SK-N-SH treated with all-trans-retinoic acid at 6 μM for 48 hours (cell line): ENCODE measurements at regions not wholly inside any gene's neighbourhood (a gene's known extent, or its start where the extent isn't known, plus 50 kb on each side); places are given as distances from the start of the nearest gene placed in this dataset.

Experiments
- ATAC-seq: fragments of 200-7000 bp; cut with Tn5 transposase; 3 replicates; pipeline ENCODE4 v1.9.1; 2020; ENCODE audit warnings: mild to moderate bottlenecking, moderate library complexity
- ARNTL ChIP-seq: fragments of 450-650 bp; formaldehyde crosslinking; IDR thresholded peaks from 2 replicates; pipeline ENCODE4 v1.5.0; 2020; ENCODE audit warnings: low read depth, mild to moderate bottlenecking, moderate library complexity, borderline replicate concordance
- BACH2 ChIP-seq: fragments of 250-450 bp; sonication (Bioruptor Pico); IDR thresholded peaks from 2 replicates; pipeline ENCODE4 v1.9.0; 2021; ENCODE audit warnings: mild to moderate bottlenecking, borderline replicate concordance
- CREB5 ChIP-seq: fragments of 250-450 bp; sonication (Bioruptor Pico); IDR thresholded peaks from 2 replicates; pipeline ENCODE4 v1.5.1; 2020; ENCODE audit warnings: low read depth, mild to moderate bottlenecking, moderate library complexity
- CSRNP3 ChIP-seq: fragments of 250-450 bp; sonication (Bioruptor Pico); IDR thresholded peaks from 2 replicates; pipeline ENCODE4 v1.5.1; 2021; ENCODE audit warnings: mild to moderate bottlenecking, moderate library complexity
- ESRRG ChIP-seq: fragments of 250-450 bp; sonication (Bioruptor Pico); IDR thresholded peaks from 2 replicates; pipeline ENCODE4 v1.6.1; 2021; ENCODE audit warnings: mild to moderate bottlenecking
- ISL1 ChIP-seq: fragments of 250-450 bp; sonication (Bioruptor Pico); IDR thresholded peaks from 2 replicates; pipeline ENCODE4 v2.1.2; 2022; ENCODE audit warnings: mild to moderate bottlenecking, moderate library complexity
- OSR1 ChIP-seq: fragments of 250-450 bp; sonication (Bioruptor Pico); IDR thresholded peaks from 2 replicates; pipeline ENCODE4 v1.8.0; 2022; ENCODE audit warnings: moderate library complexity, mild to moderate bottlenecking, inconsistent platforms
- PATZ1 ChIP-seq: fragments of 250-450 bp; sonication (Bioruptor Pico); IDR thresholded peaks from 2 replicates; pipeline ENCODE4 v1.8.0; 2020; ENCODE audit warnings: mild to moderate bottlenecking, moderate library complexity, borderline replicate concordance
- POU6F1 ChIP-seq: fragments of 250-450 bp; sonication (Bioruptor Pico); IDR thresholded peaks from 2 replicates; pipeline ENCODE4 v1.8.0; 2021; ENCODE audit warnings: low read depth, mild to moderate bottlenecking, moderate library complexity, borderline replicate concordance
- RARB ChIP-seq: fragments of 250-450 bp; sonication (Bioruptor Pico); IDR thresholded peaks from 2 replicates; pipeline ENCODE4 v1.8.0; 2021; ENCODE audit warnings: mild to moderate bottlenecking, moderate library complexity
- SNAI2 ChIP-seq: fragments of 250-450 bp; sonication (Bioruptor Pico); IDR thresholded peaks from 2 replicates; pipeline ENCODE4 v1.5.0; 2020; ENCODE audit warnings: mild to moderate bottlenecking, moderate library complexity
- TOX ChIP-seq: fragments of 250-450 bp; sonication (Bioruptor Pico); IDR thresholded peaks from 2 replicates; pipeline ENCODE4 v1.8.0; 2021; ENCODE audit warnings: mild to moderate bottlenecking, moderate library complexity, borderline replicate concordance
- TSHZ2 ChIP-seq: fragments of 250-450 bp; sonication (Bioruptor Pico); IDR thresholded peaks from 2 replicates; pipeline ENCODE4 v1.5.0; 2020; ENCODE audit warnings: mild to moderate bottlenecking, moderate library complexity
- ZC3H10 ChIP-seq: fragments of 250-450 bp; sonication (Bioruptor Pico); IDR thresholded peaks from 2 replicates; pipeline ENCODE4 v1.5.1; 2021; ENCODE audit warnings: mild to moderate bottlenecking, moderate library complexity
- ZFP30 ChIP-seq: fragments of 450-650 bp; formaldehyde crosslinking; IDR thresholded peaks from 2 replicates; pipeline ENCODE4 v1.5.0; 2022; ENCODE audit warnings: mild to moderate bottlenecking, moderate library complexity
- ZNF565 ChIP-seq: fragments of 450-650 bp; formaldehyde crosslinking; conservative IDR thresholded peaks from 2 replicates; pipeline ENCODE4 v1.5.0; 2020; ENCODE audit warnings: low read depth, mild to moderate bottlenecking, moderate library complexity
- ZNF70 ChIP-seq: fragments of 450-650 bp; formaldehyde crosslinking; IDR thresholded peaks from 2 replicates; pipeline ENCODE4 v1.5.0; 2020; ENCODE audit warnings: mild to moderate bottlenecking, moderate library complexity
- ZNF8 ChIP-seq: fragments of 450-650 bp; formaldehyde crosslinking; IDR thresholded peaks from 2 replicates; pipeline ENCODE4 v1.5.0; 2020; ENCODE audit warnings: mild to moderate bottlenecking, moderate library complexity

GRCh38 chr6:88374553-88374952 is 208.4 kb upstream of the CNR1 start (continued):
- no peak for TF ChIP-seq PATZ1 (CRISPR knock-in tag)
- TF ChIP-seq, all 23 proteins: peak for 0

- TF ChIP-seq ZNF565: no peak
- no peak for TF ChIP-seq CREB5 (CRISPR knock-in tag)
- TF ChIP-seq RARB (CRISPR knock-in tag): no peak
- TF ChIP-seq ESRRG (CRISPR knock-in tag): no peak
- no peak for TF ChIP-seq ARNTL (CRISPR knock-in tag)
- no peak for TF ChIP-seq TSHZ2 (CRISPR knock-in tag)
- no peak for TF ChIP-seq ZNF70 (CRISPR knock-in tag)
- TF ChIP-seq ZNF8 (CRISPR knock-in tag): no peak
- TF ChIP-seq CSRNP3 (CRISPR knock-in tag): no peak
- no peak for TF ChIP-seq ZFP30 (CRISPR knock-in tag)
- TF ChIP-seq OSR1 (CRISPR knock-in tag): no peak
- TF ChIP-seq SNAI2 (CRISPR knock-in tag): no peak
- no peak for TF ChIP-seq TOX (CRISPR knock-in tag)
- ATAC-seq: no peak
Observed at GRCh38 chr6:88371480-88371879, 205.3 kb upstream of the CNR1 start.

- ATAC-seq: no peak
- TF ChIP-seq ZFP30 (CRISPR knock-in tag) (no peak), BACH2 (CRISPR knock-in tag) (no peak), ZNF8 (CRISPR knock-in tag) (no peak), ZC3H10 (no peak), ESRRG (CRISPR knock-in tag) (no peak)
Observed at GRCh38 chr6:88370127-88370710, 204.1 kb upstream of the CNR1 start.

- ATAC-seq: no peak
- no peak for TF ChIP-seq ISL1 (CRISPR knock-in tag)
- no peak for TF ChIP-seq ESRRG (CRISPR knock-in tag)
- TF ChIP-seq OSR1 (CRISPR knock-in tag): no peak
- TF ChIP-seq ZFP30 (CRISPR knock-in tag): no peak
- TF ChIP-seq ARNTL (CRISPR knock-in tag): no peak
- no peak for TF ChIP-seq ZC3H10
- no peak for TF ChIP-seq SNAI2 (CRISPR knock-in tag)
Observed at GRCh38 chr6:88369262-88369661, 203.1 kb upstream of the CNR1 start.

- TF ChIP-seq TOX (CRISPR knock-in tag): peak; percentile 91; the same call in 1 of the 2 replicates
- TF ChIP-seq ZC3H10: 0 out of 2 replicates have a peak, but pooled peaks have one; percentile 58
- TF ChIP-seq POU6F1: peak; percentile 50; the same call in 1 of the 2 replicates
- no peak for TF ChIP-seq CREB5 (CRISPR knock-in tag)
- peak; percentile 77 for ATAC-seq
Observed at GRCh38 chr6:88368071-88368787, 202.1 kb upstream of the CNR1 start.
